ENCODE measurements at regions not wholly inside any gene's neighbourhood (a gene's known extent, or its start where the extent isn't known, plus 50 kb on each side); places are given as distances from the start of the nearest gene placed in this dataset.

GRCh38 chr5:92467695-92468094 is 1084.6 kb upstream of the ARRDC3 start:
- DNase-seq (ENCODE audit: low read depth, low spot score) (no peak), ATAC-seq (no peak)
- Histone ChIP-seq H3K27me3 (ENCODE audit: control insufficient read depth, insufficient read depth, low read length) (no peaks in the 10 kb centered on the region), H3K27ac (ENCODE audit: low read length) (peak overlapping the region; percentile 48; the same call in 1 of the 2 replicates), H3K4me3 (ENCODE audit: low read depth in 2 of 2, low read length in 2 of 2) (no peak overlapping the region), H3K9me3 (ENCODE audit: control insufficient read depth, insufficient read depth, low read depth, low read length) (peaks cover 6% of the 10 kb centered on the region; the same call in 1 of the 2 replicates), H3K36me3 (ENCODE audit: control insufficient read depth, insufficient read depth, low read length) (no peaks in the 10 kb centered on the region), H3K4me1 (ENCODE audit: control insufficient read depth, insufficient read depth, low read length) (no peaks in the 10 kb centered on the region)
- in situ Hi-C loops (cut with HindIII; ENCODE audit: low pct_unique_long_range_greater_than_20kb, low sequenced_read_pairs): no loop called here
- BruUV-seq (replicated peaks): no TSS peak
- TF ChIP-seq SIN3A (IDR thresholded peaks at IDR 0.05; ENCODE audit: borderline replicate concordance, insufficient read depth, low read depth, low read length): no peak
- TF ChIP-seq, protein P1, sequence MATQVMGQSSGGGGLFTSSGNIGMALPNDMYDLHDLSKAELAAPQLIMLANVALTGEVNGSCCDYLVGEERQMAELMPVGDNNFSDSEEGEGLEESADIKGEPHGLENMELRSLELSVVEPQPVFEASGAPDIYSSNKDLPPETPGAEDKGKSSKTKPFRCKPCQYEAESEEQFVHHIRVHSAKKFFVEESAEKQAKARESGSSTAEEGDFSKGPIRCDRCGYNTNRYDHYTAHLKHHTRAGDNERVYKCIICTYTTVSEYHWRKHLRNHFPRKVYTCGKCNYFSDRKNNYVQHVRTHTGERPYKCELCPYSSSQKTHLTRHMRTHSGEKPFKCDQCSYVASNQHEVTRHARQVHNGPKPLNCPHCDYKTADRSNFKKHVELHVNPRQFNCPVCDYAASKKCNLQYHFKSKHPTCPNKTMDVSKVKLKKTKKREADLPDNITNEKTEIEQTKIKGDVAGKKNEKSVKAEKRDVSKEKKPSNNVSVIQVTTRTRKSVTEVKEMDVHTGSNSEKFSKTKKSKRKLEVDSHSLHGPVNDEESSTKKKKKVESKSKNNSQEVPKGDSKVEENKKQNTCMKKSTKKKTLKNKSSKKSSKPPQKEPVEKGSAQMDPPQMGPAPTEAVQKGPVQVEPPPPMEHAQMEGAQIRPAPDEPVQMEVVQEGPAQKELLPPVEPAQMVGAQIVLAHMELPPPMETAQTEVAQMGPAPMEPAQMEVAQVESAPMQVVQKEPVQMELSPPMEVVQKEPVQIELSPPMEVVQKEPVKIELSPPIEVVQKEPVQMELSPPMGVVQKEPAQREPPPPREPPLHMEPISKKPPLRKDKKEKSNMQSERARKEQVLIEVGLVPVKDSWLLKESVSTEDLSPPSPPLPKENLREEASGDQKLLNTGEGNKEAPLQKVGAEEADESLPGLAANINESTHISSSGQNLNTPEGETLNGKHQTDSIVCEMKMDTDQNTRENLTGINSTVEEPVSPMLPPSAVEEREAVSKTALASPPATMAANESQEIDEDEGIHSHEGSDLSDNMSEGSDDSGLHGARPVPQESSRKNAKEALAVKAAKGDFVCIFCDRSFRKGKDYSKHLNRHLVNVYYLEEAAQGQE (IDR thresholded peaks at IDR 0.05; ENCODE audit: insufficient read depth in 1 of 2, low read depth in 2 of 2, low read length in 1 of 2): no peak
- TF ChIP-seq CTCF (IDR thresholded peaks at IDR 0.05): no peak
- no peak for TF ChIP-seq TCF7L2 (IDR thresholded peaks at IDR 0.05; ENCODE audit: low read depth, low read length)
- no peak for TF ChIP-seq POLR2AphosphoS5 (IDR thresholded peaks at IDR 0.05; ENCODE audit: low read depth, low read length)
- ChIA-PET CTCF (no interaction called here), POLR2A (no interaction called here)
- intact Hi-C loops (cut with micrococcal nuclease; ENCODE audit: unreplicated experiment): no loop called here

DNA sequence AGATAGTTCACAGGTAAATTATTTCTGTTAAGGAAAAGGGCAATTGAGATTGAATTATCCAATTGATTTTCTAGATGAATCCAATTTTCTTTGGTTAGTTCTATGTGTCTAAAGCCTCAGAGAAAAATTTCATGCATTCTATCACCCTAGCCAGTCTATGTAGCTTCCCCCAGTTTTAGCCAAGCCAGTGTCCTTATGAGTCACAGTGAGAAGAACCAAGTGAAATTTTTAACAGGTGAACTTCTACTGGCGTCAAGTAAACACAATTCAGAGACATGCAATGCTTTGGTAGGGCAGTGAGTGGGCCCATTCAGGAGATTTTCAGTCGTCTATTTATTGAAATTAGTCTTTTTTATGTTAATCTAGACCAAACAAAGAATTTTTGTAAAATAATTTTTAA is 1077.4 kb upstream of the ARRDC3 start:
- no peaks in the 10 kb centered on the region; the same call in 1 of the 2 replicates for H3K36me3 ChIP-seq (ENCODE audit: control insufficient read depth, insufficient read depth, low read length)
- H3K9me3 ChIP-seq (ENCODE audit: control insufficient read depth, insufficient read depth, low read depth, low read length): no peaks in the 10 kb centered on the region
- TF ChIP-seq SIN3A (IDR thresholded peaks at IDR 0.05; ENCODE audit: borderline replicate concordance, insufficient read depth, low read depth, low read length) (no peak), CTCF (IDR thresholded peaks at IDR 0.05) (no peak), POLR2AphosphoS5 (IDR thresholded peaks at IDR 0.05; ENCODE audit: low read depth, low read length) (no peak), TCF7L2 (IDR thresholded peaks at IDR 0.05; ENCODE audit: low read depth, low read length) (no peak)
- TF ChIP-seq, protein P1 (IDR thresholded peaks at IDR 0.05; ENCODE audit: insufficient read depth in 1 of 2, low read depth in 2 of 2, low read length in 1 of 2): no peak
- H3K4me3 ChIP-seq (ENCODE audit: low read depth in 2 of 2, low read length in 2 of 2): no peak overlapping the region
- no peaks in the 10 kb centered on the region for H3K27me3 ChIP-seq (ENCODE audit: control insufficient read depth, insufficient read depth, low read length)
- no peaks in the 10 kb centered on the region for H3K4me1 ChIP-seq (ENCODE audit: control insufficient read depth, insufficient read depth, low read length)
- ChIA-PET CTCF (no interaction called here), POLR2A (no interaction called here)
- no TSS peak for BruUV-seq (replicated peaks)
- ATAC-seq (no peak), DNase-seq (ENCODE audit: low read depth, low spot score) (no peak)
- in situ Hi-C loops (cut with HindIII; ENCODE audit: low pct_unique_long_range_greater_than_20kb, low sequenced_read_pairs) (no loop called here), intact Hi-C loops (cut with micrococcal nuclease; ENCODE audit: unreplicated experiment) (no loop called here)
- H3K27ac ChIP-seq (ENCODE audit: low read length): no peak overlapping the region
